GM19025 (cell line): ENCODE measurements at regions not wholly inside any gene's neighbourhood (a gene's known extent, or its start where the extent isn't known, plus 50 kb on each side); places are given as distances from the start of the nearest gene placed in this dataset.

Source experiments
- ATAC-seq: cut with Tn5 transposase; IDR thresholded peaks from one replicate; pipeline ENCODE4 v1.9.1; 2021; ENCODE audit warnings: mild to moderate bottlenecking, low read depth, moderate library complexity; ENCODE audit not compliant: unreplicated experiment

GRCh38 chr16:61362585-61362984, 673.7 kb downstream of the CDH8 start:
- no peak for ATAC-seq

GRCh38 chr16:61344791-61345190, 691.4 kb downstream of the CDH8 start:
- no peak for ATAC-seq

- no peak for ATAC-seq
Measured at GRCh38 chr16:61332461-61332860, 703.8 kb downstream of the CDH8 start.

GRCh38 chr16:61324044-61324443, 712.2 kb downstream of the CDH8 start:
- no peak for ATAC-seq

GRCh38 chr16:61323456-61323855, 712.8 kb downstream of the CDH8 start:
- no peak for ATAC-seq

- ATAC-seq: no peak
Measured at GRCh38 chr16:61320791-61321190, 715.4 kb downstream of the CDH8 start.

- no peak for ATAC-seq
Measured at GRCh38 chr16:61313931-61314330, 722.3 kb downstream of the CDH8 start.

GRCh38 chr16:61309386-61309785, 726.9 kb downstream of the CDH8 start:
- no peak for ATAC-seq

- ATAC-seq: no peak
Measured at GRCh38 chr16:61306204-61306603, 730.0 kb downstream of the CDH8 start.

- no peak for ATAC-seq
Measured at GRCh38 chr16:61296814-61297213, 739.4 kb downstream of the CDH8 start.

GRCh38 chr16:61296305-61296704, 739.9 kb downstream of the CDH8 start:
- no peak for ATAC-seq

GRCh38 chr16:61295311-61295710, 740.9 kb downstream of the CDH8 start:
- no peak for ATAC-seq

GRCh38 chr16:61289141-61289540, 747.1 kb downstream of the CDH8 start:
- no peak for ATAC-seq

GRCh38 chr16:61277849-61278248, 758.4 kb downstream of the CDH8 start:
- ATAC-seq: no peak

- no peak for ATAC-seq
Measured at GRCh38 chr16:61274211-61274610, 762.0 kb downstream of the CDH8 start.

- ATAC-seq: no peak
Measured at GRCh38 chr16:61270726-61271125, 765.5 kb downstream of the CDH8 start.

GRCh38 chr16:61263400-61263799, 772.8 kb downstream of the CDH8 start:
- ATAC-seq: no peak

GRCh38 chr16:61261315-61261714, 774.9 kb downstream of the CDH8 start:
- no peak for ATAC-seq

GRCh38 chr16:61246592-61246991, 789.6 kb downstream of the CDH8 start:
- ATAC-seq: no peak

GRCh38 chr16:61243954-61244353, 792.3 kb downstream of the CDH8 start:
- no peak for ATAC-seq

GRCh38 chr16:61237884-61238485, 798.3 kb downstream of the CDH8 start:
- no peak for ATAC-seq

- no peak for ATAC-seq
Measured at GRCh38 chr16:61233713-61234112, 802.5 kb downstream of the CDH8 start.

- ATAC-seq: no peak
Measured at GRCh38 chr16:61228371-61228770, 807.9 kb downstream of the CDH8 start.
